Thoracic aorta (tissue), 2 donors: ENCODE measurements at regions not wholly inside any gene's neighbourhood (a gene's known extent, or its start where the extent isn't known, plus 50 kb on each side); places are given as distances from the start of the nearest gene placed in this dataset.

Experiments used
- ATAC-seq: fragments of 150-250 bp; one replicate; pipeline ENCODE4 v1.8.0; 2017; ENCODE audit warnings: low read depth; ENCODE audit not compliant: insufficient number of reproducible peaks, low FRiP score
- DNase-seq: peaks from one replicate; pipeline ENCODE4 v3.0.0-alpha.2; 2020; ENCODE audit warnings: low spot score
- H3K27ac ChIP-seq, 2 donors: fragments of 200-600 bp; sonication (generic); 1 replicate in 1 of 2; 2 replicates in 1 of 2; pipeline ENCODE4 v1.5.1; 2016; ENCODE audit warnings: mild to moderate bottlenecking in 2 of 2, moderate library complexity in 2 of 2
- H3K27me3 ChIP-seq: fragments of 200-600 bp; sonication (generic); replicated peaks from 2 replicates; pipeline ENCODE4 v1.6.0; 2016; ENCODE audit warnings: mild to moderate bottlenecking; ENCODE audit not compliant: insufficient read depth
- H3K36me3 ChIP-seq: fragments of 200-600 bp; sonication (generic); one replicate; pipeline ENCODE4 v1.5.1; 2016
- H3K4me1 ChIP-seq, 2 donors: fragments of 200-600 bp; sonication (generic); 1 replicate in 1 of 2; 2 replicates in 1 of 2; pipeline versions ENCODE4 v1.5.1 to v1.6.0; 2016; ENCODE audit warnings: low read depth in 2 of 2, mild to moderate bottlenecking in 1 of 2; ENCODE audit not compliant: control insufficient read depth in 1 of 2
- H3K4me3 ChIP-seq: fragments of 200-600 bp; sonication (generic); 2 replicates; pipeline ENCODE4 v1.5.1; 2016; ENCODE audit warnings: mild to moderate bottlenecking
- H3K9me3 ChIP-seq: fragments of 200-600 bp; sonication (generic); 2 replicates; pipeline ENCODE4 v1.5.1; 2016
- TF ChIP-seq, protein P1 (sequence below): fragments of 200-600 bp; sonication (generic); IDR thresholded peaks from one replicate; pipeline ENCODE4 v1.5.1; 2019; ENCODE audit warnings: antibody characterized with exemption

GRCh38 chr3:153649286-153649839 is 471.8 kb upstream of the ARHGEF26 start:
- Histone ChIP-seq H3K9me3 (peaks cover 2% of the 10 kb centered on the region), H3K36me3 (no peaks in the 10 kb centered on the region), H3K27ac (no peak overlapping the region), H3K27me3 (no peaks in the 10 kb centered on the region), H3K4me1 (no peaks in the 10 kb centered on the region), H3K4me3 (no peak overlapping the region)
- ATAC-seq (no peak), DNase-seq (no peak)
- TF ChIP-seq, protein P1, sequence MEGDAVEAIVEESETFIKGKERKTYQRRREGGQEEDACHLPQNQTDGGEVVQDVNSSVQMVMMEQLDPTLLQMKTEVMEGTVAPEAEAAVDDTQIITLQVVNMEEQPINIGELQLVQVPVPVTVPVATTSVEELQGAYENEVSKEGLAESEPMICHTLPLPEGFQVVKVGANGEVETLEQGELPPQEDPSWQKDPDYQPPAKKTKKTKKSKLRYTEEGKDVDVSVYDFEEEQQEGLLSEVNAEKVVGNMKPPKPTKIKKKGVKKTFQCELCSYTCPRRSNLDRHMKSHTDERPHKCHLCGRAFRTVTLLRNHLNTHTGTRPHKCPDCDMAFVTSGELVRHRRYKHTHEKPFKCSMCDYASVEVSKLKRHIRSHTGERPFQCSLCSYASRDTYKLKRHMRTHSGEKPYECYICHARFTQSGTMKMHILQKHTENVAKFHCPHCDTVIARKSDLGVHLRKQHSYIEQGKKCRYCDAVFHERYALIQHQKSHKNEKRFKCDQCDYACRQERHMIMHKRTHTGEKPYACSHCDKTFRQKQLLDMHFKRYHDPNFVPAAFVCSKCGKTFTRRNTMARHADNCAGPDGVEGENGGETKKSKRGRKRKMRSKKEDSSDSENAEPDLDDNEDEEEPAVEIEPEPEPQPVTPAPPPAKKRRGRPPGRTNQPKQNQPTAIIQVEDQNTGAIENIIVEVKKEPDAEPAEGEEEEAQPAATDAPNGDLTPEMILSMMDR: no peak

DNA sequence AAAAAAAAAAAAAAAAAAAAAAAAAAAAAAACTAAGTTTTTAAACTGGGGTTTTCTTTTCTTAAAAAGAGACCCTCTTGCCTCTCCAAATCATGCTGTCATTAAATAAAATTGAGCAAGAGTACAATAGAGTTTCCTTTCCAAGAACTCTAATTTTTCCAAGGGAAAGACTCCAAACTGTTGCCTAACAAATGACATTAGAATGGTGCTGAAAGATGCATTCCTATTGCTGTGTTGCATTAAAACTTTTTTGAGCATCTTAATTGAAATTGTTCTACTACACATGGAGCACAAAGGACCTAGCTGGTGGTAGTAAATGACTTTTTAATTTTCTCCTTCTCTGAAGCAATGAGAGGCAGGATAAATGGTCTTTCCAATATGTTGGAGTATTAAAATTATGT is 469.1 kb upstream of the ARHGEF26 start:
- H3K27ac ChIP-seq: no peak overlapping the region
- H3K36me3 ChIP-seq: no peaks in the 10 kb centered on the region
- no peaks in the 10 kb centered on the region for H3K9me3 ChIP-seq
- H3K27me3 ChIP-seq: no peaks in the 10 kb centered on the region
- no peak for DNase-seq
- no peak overlapping the region for H3K4me3 ChIP-seq
- no peaks in the 10 kb centered on the region for H3K4me1 ChIP-seq
- ATAC-seq: no peak
- TF ChIP-seq, protein P1: no peak

DNA sequence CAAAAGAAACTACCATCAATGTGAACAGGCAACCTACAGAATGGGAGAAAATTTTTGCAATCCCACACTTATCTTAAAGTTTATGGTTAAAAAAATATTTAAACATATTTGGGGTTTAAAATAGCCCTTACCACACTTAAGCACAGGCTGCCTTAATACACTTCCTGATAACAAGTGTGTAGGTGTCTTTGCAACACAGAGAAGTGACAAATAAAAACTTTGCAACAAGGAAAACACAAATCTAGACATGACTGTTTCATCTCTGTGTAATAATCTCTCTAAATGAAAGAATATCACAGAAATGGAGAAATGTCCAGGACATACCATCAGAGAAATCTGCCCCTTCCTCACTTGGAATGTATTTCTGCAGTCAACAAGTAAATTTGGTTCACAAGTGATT is 464.1 kb upstream of the ARHGEF26 start:
- DNase-seq: no peak
- TF ChIP-seq, protein P1: no peak

GRCh38 chr3:153657461-153657860 is 463.7 kb upstream of the ARHGEF26 start:
- ATAC-seq (no peak), DNase-seq (no peak)
- H3K9me3 ChIP-seq: no peaks in the 10 kb centered on the region
- H3K27me3 ChIP-seq: no peaks in the 10 kb centered on the region
- no peak overlapping the region for H3K4me3 ChIP-seq
- no peak overlapping the region for H3K27ac ChIP-seq
- no peaks in the 10 kb centered on the region for H3K36me3 ChIP-seq
- TF ChIP-seq, protein P1: no peak
- H3K4me1 ChIP-seq: no peaks in the 10 kb centered on the region

More for the DNA sequence above, 464.1 kb upstream of the ARHGEF26 start:
- H3K9me3 ChIP-seq: no peaks in the 10 kb centered on the region
- no peak overlapping the region for H3K4me3 ChIP-seq
- ATAC-seq: no peak
- H3K4me1 ChIP-seq: no peaks in the 10 kb centered on the region
- no peaks in the 10 kb centered on the region for H3K27me3 ChIP-seq
- H3K27ac ChIP-seq: no peak overlapping the region
- H3K36me3 ChIP-seq: no peaks in the 10 kb centered on the region

- H3K9me3 ChIP-seq: no peaks in the 10 kb centered on the region
- H3K27ac ChIP-seq: no peak overlapping the region
- no peaks in the 10 kb centered on the region for H3K4me1 ChIP-seq
- TF ChIP-seq, protein P1: no peak
- no peaks in the 10 kb centered on the region for H3K27me3 ChIP-seq
- ATAC-seq (no peak), DNase-seq (no peak)
- no peak overlapping the region for H3K4me3 ChIP-seq
- H3K36me3 ChIP-seq: no peaks in the 10 kb centered on the region
Measured at GRCh38 chr3:153658136-153658535, 463.1 kb upstream of the ARHGEF26 start.
